Hematopoietic multipotent progenitor cell treated with erythropoietin and hydrocortisone succinate and interleukin-3 and kit ligand, for 6 days (in vitro differentiated cells): ENCODE measurements at regions not wholly inside any gene's neighbourhood (a gene's known extent, or its start where the extent isn't known, plus 50 kb on each side); places are given as distances from the start of the nearest gene placed in this dataset.
A peak's percentile ranks its signal among the peaks of the same experiment; 100 is the strongest.
"Not testable (repeated sequence)": the region's sequence is repeated elsewhere in the genome, so short reads cannot be mapped to it uniquely, and the experiment has no call there.

Experiments used
- DNase-seq: peaks from one replicate; pipeline ENCODE4 v3.0.0-alpha.2; 2015

GRCh38 chr9:38181866-38182265 lies 112.8 kb upstream of the SHB start:
- DNase-seq = no peak

- no peak for DNase-seq
These were observed 112.2 kb upstream of the SHB start for GRCh38 chr9:38181232-38181631.

GRCh38 chr9:38180656-38181055 lies 111.6 kb upstream of the SHB start:
- DNase-seq = no peak

DNA sequence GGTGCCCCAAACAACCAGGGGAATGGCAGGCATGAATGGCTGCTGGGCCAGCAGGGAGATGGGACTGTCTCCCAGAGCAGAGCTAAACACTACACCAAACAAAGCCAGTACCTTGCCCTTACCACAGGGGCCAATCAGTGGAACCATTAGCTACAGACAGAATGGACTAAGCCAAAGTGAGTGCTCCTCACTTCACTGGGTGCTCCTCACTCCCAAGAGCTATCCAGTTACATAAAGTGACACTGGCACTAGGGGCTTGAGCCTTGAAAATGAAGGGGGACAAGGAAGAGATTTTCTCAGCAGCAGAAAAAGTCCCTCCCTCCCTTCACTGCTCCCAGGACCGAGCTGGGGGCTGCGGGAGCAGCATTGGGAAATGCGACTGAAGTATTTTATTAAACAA lies 110.9 kb upstream of the SHB start:
- DNase-seq = no peak

DNA sequence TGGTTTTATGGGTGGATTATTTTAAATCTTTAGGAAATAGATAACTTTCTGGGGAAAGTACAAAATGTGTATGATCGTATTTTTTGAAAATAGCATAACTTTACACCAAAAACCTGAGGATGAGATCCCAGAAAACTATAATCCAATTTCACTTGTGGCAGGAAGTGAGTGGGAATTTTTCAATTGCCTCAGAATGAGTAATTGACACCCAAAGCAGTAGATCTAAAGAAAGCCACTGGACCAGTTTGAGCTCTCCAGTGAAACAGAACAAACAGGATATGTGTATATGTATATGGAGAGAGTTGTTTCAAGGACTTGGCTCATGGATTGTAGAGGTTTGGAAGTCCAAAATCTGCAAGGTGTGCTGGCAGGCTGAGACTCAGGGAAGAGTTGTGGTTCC lies 109.2 kb upstream of the SHB start:
- no peak for DNase-seq

GRCh38 chr9:38177680-38178079 lies 108.7 kb upstream of the SHB start:
- no peak for DNase-seq

- no peak for DNase-seq
These were observed 107.2 kb upstream of the SHB start for GRCh38 chr9:38176251-38176650.

- no peak for DNase-seq
These were observed 106.4 kb upstream of the SHB start for GRCh38 chr9:38175423-38175822.

- no peak for DNase-seq
These were observed 103.6 kb upstream of the SHB start for GRCh38 chr9:38172586-38172985.

DNA sequence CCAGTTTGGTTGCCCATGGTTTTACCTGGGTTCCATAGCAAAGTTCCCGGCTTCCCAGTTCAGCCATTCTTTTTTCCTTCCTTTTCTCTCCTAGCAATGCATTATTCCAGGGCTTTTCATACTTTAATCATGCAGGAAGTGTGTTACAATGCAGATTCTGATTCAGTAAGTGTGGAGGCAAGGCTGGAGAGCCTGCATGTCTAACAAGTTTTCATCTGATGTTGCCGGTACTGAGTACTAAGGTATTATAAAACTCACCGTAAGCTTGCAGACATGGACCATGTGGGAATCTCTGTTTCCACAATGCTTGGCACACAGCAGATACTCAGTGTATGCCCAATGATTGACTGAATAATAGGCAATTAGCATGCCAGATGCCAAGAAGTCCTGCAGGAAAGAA lies 102.9 kb upstream of the SHB start:
- no peak for DNase-seq

DNA sequence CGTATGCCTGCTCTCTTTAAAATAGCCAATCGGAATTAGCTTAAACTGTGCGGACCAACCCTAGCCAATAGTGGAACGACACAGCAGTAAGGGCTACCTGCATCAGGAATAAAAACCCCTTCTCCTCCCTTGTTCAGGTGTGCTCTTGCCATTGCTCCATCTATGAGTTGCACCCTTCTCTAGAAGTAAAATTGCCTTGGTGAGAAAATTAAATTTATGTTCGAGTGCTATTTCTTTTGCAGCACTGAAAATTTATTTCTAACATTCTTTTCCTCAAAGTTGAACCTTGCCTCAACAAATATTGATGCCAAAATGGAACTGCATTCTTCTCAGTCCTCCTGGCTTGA lies 102.5 kb upstream of the SHB start:
- no peak for DNase-seq

- not testable (repeated sequence) for DNase-seq
These were observed 101.9 kb upstream of the SHB start for GRCh38 chr9:38170763-38171537.

- not testable (repeated sequence) for DNase-seq
These were observed 101.1 kb upstream of the SHB start for GRCh38 chr9:38170155-38170554.

DNA sequence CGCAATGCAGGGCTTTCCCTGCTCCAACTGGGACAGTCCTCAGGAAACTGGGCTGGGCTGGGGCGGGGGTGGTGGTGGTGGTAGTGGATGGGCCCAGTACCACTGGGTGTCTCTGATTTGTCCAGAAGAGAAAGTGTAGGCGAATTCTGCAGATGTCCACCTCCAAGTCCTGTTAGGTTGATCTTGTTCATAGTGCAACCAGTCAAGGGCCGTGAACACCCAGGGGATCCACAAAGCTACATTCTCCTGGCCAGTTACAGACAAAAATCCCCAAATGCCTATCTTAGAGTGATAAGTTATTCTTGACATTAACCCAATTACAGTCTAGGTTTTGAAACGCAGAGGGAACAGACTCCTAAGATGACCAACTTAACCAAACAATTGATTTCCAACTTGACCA lies 97.5 kb upstream of the SHB start:
- DNase-seq = no peak

GRCh38 chr9:38164659-38165221 lies 95.7 kb upstream of the SHB start:
- no peak for DNase-seq

- no peak for DNase-seq
These were observed 94.5 kb upstream of the SHB start for GRCh38 chr9:38163518-38163917.

- DNase-seq = no peak
These were observed 93.5 kb upstream of the SHB start for GRCh38 chr9:38162332-38163211.

DNA sequence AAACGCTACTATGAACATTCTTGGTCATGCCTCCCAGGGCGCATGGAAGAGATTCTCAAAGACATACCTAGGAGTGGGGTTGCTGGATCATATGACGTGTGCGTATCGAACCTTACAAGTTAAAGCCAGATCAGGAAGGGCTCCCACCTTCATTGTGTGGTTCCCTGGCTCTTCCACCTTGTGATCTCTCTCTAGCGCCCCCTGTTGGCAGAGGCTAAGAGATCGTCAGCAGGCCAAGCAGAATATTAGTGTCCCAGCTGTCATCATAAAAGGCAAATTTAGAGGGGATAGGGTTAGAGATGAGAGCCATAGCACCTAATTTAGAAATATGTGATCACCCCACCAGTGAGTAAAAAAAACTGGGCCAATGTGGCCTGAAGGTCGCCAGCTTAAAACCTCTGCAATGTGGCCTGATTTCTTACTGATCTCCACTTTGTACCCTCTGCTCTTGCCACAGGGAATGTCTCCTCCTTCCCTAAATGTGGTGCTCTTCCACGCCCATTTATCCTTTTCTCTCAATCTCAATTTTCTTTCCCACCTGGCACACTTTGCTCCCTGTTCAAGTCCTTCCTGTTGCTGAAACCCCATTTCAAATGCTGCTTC lies 91.7 kb upstream of the SHB start:
- peak; percentile 84 for DNase-seq

DNA sequence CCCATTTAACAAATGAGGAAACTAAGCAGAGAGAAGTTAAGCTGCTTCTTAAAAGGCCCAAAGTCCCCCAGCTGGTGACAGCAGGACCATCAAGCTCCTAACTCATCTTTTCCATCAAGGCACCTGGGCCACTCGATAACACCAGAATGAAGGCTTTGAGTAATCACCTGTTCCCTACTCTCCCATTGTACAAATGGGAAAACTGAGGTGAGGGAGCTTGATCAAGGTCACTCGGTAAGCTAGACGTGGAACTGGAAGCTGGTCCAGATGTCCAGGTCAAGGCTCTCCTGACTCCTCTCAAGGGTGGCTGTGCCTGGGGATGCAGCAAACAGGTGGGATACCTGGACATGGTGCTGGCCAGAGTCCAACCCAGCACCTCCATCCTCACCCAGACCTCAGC lies 90.6 kb upstream of the SHB start:
- DNase-seq = no peak

- DNase-seq = no peak
These were observed 89.6 kb upstream of the SHB start for GRCh38 chr9:38158628-38159027.

- DNase-seq = no peak
These were observed 88.7 kb upstream of the SHB start for GRCh38 chr9:38157711-38158110.

DNA sequence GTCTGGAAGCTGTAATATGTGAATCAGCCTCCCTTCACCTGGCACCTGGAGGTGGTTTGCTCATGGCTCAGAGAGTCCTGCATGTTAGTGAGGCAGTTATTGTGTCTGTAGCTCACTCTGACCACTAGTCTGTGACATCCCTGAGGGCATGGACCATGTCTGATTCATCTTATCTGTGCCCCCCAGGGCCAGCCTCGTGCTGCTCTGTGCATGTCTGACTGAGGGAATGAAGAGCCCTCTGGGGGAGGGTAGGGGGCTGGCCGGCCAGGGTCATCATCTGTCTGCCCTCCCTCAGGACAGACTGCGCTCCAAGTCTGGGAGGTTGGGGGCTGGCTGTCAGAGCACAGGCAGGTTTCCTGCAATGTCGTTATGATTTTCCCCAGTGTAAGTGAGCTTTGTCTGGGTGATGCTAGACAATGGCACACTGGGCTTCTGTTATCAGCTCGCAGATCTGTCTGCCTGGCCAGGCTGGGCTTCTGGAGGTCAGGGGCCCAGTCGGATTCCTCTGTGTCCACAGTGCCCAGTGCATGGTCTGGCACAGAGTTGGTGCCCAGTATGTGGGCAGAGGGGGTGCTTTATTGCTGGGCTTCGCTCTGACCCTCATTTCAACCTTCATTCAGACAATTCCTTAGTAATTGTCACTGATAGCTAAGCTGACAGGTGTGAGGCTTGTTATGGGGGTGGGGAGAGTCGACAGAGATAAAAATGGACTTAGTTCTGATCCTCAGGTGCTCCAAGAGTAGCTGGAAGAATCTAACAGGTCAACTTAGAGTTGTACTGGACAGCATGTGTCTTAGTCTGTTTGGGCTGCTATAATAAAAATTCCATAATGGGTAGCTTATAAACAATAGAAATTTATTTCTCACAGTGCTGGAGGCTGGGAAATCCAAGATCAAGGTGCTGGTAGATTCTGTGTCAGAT lies 85.7 kb upstream of the SHB start:
- no peak for DNase-seq

DNA sequence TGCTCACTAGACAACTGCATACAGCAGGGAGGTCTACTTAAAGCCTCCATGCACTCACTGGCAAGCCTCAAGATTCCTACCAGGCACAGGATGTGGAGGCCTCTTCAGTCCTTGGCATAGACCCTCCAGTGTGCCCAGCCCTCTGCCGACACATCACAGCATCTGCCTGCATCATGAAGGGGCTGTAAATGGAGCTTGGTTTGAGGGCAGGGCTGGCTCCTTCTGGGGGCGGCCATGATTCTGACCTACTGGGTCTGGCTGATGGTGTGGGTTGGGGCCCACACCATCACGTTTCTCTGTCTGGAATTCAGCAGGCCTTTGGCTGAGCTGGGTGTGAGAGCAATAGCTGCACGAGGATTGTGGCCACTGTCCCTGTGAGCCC lies 84.9 kb upstream of the SHB start:
- no peak for DNase-seq
